Erythroblast (primary cell): ENCODE measurements at regions not wholly inside any gene's neighbourhood (a gene's known extent, or its start where the extent isn't known, plus 50 kb on each side); places are given as distances from the start of the nearest gene placed in this dataset.
"Not testable (repeated sequence)": the region's sequence is repeated elsewhere in the genome, so short reads cannot be mapped to it uniquely, and the experiment has no call there.

Source experiments
- DNase-seq, 2 experiments: peaks; one replicate each; lab custom pipeline; 2025; lab: John Stamatoyannopoulos, UW
- GATA1 ChIP-seq: IDR thresholded peaks from 2 replicates; pipeline ENCODE4 v1.6.1; 2011; ENCODE audit warnings: low read depth, mild to moderate bottlenecking, control low read depth, low read length, moderate library complexity
- POLR2A ChIP-seq: IDR thresholded peaks from 2 replicates; pipeline ENCODE4 v1.6.1; 2011; ENCODE audit warnings: mild to moderate bottlenecking, low read length

DNA sequence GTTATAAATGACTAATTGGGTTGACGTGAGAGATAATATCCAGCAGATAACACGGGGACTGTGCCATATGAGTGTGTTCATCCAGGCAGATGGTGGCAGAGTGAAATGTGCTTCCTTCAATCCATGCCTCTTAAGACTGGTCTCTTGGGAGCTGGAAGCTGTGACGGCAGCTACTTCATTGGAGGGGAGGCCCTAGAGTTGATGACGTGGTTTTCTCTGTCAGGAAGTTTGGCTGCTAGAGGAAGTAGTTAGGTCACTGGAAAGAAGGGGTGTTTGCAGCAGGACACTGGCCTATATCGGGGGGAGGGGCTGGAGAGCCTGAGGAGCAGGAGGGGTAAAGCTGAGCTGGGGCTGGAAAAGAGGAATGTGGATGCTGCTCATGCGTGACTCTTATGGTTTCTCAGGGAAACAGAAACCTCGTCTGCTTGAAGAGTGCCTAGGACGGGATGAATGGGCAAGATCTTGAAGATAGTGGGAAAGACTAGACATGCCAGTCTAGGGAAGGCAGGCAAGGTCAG is 3051.6 kb downstream of the RPIA start:
- not testable (repeated sequence) for DNase-seq

DNA sequence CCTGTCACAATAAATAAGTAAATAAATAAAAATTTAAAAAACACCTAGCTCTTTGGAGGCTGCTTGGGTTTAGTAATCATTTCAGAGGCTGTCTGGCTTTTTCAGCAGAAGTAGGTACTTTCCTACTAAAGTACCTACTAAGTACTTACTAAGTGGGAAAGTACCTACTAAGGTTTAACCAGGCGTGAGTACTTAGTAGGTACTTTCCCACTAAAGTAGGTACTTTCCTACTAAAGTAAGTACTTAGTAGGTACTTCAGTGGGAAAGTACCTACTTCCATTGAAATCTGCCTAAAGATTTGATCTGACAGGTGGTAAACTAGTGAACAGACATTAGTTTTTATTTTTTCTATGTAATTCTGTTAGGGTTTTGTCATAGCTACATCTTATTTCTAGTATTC is 3052.4 kb downstream of the RPIA start:
- DNase-seq, result not testable (repeated sequence)

DNA sequence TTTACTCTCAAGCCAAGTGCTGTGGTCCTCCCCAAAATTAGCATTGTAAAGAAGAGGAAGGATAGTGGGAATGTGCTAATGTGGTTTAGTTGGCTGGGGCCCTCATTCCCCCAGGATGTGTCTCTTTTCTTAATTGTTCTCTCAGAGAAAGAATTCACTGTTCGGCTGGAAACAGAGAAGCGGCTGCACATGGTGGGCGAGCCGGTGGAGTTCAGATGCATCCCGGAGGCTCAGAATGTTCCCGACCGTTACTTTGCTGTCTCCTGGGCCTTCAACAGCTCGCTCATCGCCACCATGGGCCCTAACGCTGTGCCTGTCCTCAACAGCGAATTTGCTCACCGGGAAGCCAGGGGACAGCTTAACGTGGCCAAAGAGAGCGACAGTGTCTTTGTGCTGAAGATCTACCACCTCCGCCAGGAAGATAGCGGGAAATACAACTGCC is 3053.2 kb downstream of the RPIA start:
- DNase-seq, result not testable (repeated sequence)

DNA sequence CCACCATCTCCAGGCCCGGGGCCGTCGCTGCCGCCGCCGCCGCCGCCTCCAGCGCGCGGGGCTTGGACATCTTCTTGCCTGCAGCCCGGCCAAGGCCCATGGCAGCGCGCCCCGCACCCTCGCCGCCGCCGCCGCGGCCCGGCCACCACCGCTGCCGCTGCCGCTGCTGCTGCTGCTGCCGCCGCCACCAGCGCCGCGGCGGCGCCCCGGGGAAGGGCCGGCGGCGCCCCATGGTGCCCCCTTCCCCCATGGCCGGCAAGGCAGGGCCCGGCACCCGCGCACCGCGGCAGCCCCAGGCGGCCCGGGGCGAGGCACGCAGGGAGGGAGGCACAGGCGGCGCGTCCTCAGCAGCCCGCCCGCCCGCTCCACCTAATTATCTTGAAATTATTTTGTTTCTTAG is 3057.4 kb downstream of the RPIA start:
- DNase-seq, result peak in 1 of 2 experiments; percentile 9
- TF ChIP-seq POLR2A (no peak), GATA1 (no peak)

DNA sequence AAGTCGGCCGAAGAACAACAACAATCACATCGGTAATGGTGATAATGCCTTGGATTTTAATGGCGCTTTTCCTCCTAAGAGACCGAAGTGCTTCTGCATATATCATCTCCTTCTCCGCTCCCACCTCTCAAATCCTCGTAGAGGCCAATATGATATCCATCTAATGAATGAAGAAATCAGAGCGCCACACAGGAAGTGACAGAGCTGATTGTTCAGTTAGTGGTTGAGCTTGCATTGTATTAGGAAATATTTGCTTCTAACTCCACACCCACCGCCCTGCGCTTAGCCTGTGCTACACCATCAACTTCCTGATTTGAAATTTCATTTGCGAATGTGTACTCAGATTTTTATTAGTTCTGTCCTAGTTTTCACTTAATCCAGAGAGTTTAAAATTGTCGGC is 3058.2 kb downstream of the RPIA start:
- not testable (repeated sequence) for DNase-seq

DNA sequence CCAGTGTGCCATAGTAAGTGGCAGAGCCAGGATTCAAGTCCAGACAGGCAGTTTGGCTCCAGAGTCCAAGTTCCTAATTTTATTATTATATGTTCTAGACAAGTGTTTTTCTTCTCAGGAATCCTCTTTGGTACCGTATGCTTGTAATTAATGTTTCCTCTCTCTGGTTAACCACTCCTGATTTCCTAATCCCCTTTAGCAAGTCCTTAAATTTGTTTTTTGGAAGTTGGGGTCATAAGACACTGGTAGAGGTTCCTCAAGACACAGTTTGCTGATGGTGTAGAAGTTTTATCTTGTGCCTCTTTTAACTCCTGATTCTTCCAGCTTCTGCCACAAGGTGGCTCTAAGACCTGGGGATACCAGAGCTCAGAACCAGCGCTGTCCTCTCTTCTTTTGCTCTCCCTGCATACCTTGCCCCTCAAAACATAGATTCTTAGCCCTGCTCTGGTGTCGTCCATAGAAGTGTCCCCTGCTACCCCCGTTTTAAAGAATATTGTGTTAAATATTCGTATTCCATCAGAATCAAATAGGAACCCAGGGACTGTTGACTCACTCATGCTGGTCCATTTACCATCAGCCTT is 3068.0 kb downstream of the RPIA start:
- not testable (repeated sequence) for DNase-seq

DNA sequence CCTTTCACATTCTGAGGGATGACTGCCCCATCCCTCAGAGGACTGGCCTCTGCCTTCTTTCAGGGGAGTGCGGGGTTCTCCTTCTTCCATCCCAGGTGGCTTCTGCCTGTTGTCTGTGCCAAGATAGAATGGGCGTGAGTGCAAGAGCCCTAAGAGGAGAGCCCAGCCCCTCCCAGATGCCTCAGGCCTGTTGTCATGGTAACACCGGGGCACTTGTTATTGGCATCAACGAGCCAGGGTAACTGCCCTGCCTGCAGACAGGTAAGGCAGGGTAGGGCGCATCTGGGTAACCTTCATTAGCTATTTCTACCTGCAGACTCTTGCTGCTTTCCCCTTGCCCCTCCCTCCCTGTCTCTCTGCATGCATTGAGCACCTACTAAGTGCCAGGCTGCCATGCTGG is 3069.2 kb downstream of the RPIA start:
- not testable (repeated sequence) for DNase-seq

DNA sequence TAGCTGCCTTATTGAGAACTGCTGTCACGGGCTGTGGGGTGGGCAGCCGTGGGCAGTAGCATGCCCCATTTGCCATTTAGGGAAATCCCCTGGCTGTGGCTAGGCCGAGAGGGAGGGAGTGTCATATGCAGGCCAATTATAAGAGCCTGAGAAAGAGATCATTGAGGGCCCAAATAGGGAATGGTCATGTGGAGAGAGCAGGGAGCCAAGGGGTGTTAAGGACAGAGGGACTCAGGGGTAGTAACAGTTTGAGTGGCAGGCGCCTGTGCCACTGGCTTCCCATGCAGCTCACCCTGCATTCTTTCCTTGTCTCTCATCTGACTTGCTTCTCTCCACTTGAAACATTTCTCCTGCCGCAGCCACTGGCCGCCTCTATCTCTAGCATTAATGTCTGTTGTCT is 3070.8 kb downstream of the RPIA start:
- DNase-seq, result not testable (repeated sequence)

DNA sequence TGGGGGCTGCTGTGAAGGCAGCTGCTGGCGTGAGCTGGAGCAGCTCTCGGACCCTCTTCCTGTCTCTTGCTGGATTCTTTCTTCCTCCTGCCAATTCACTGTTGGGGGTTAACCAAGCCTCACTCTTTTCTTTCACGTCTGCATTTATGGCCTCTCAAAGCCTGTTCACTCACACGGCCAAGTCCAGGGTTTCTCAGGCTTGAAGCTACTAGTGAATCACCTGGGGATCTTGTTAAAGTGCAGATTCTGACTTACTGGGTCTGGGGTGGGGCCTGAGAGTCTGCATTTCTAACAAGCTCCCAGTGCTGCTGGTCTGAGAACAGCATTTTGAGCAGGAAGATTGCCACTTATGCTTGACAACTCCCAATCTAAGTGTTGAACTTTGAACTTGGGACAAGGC is 3072.2 kb downstream of the RPIA start:
- DNase-seq, result not testable (repeated sequence)

DNA sequence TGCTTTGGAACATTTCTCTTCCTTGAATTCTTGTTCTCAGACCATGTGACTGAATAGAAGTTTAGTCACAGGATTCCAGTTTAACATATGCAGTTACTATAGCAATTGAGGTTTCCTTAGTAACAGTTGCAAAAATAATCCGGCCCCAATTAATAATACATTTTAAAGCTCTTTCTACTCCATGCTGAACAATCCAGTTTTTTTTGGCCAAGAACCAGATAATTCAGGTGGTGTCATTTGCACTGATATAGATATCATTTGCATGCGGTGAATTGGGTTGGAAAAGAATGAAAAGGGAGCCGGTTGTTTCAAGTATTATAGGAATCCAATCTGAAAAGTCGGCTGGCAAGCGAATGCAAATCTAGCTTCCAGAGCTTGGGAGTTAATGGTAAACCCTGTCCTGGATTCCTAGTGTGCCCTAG is 3073.1 kb downstream of the RPIA start:
- DNase-seq, result not testable (repeated sequence)

DNA sequence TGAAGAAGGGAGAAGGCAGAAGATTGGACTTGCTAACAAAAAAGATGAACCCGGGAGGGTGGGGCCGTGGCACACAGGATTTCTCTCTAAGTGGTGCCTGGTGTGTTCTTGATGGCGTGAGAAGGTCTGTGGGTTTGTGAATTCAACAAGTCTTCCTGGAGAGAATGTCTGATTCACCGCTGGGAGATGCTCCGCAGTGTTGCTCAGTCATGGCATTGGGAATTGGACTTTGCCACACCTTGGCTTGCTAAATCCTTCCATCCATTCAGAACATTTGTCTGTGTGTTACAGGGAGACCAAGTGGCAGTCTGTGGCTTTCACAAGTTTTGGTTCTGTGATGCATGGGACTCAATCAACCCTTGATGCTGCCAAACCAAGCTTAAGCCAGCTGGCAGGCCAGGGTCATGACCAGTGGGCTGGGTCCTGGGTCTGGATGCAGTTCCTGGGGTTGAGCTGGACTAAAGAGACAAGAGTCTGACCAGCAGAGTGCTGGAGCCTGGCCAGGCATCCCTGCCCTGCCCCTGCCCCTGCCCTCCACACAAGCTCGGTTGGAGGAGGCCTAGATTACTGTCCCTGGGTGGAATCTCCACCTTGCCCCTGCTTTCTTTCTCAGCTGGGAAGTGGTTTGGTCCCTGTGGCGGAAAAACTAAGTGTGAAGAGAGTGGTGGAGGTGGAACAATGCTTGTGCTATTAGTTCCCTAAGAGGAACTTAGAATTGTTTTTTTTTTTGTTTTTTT is 3073.7 kb downstream of the RPIA start:
- DNase-seq, result not testable (repeated sequence)

DNA sequence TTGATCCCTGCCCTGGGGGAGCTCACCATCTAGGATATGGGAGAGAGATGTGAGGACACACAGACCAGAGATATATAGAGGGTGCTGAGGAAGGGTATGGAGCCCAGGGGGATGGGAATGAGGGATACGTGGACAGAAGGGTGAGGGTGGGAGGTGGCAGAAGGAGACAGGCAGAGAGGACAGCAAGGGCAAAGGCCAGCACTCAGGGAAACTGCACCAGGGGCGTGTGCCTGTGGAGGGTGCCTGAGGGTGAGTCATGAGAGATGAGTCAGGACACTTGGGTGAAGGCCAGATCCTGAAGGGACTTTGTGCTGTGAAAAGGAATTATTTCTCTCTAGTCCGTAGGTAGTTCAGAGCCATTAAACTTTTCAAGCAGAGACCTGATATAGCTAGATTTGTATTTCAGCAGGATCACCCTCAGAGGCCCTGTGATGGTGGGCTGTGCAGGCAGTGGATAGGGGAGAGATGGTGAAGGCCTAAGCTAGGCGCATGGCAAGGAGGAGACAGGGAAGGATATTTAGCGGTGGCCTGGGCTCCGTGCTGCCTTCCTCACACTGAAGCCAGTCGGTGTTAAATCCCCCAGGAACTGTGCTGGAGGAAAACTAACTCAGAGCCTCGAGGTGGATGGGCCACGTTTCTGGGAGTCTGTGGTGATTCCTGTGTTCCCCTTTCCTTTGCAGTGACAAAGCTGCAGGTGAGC is 3075.0 kb downstream of the RPIA start:
- peak; percentile 18 to 74 for DNase-seq

DNA sequence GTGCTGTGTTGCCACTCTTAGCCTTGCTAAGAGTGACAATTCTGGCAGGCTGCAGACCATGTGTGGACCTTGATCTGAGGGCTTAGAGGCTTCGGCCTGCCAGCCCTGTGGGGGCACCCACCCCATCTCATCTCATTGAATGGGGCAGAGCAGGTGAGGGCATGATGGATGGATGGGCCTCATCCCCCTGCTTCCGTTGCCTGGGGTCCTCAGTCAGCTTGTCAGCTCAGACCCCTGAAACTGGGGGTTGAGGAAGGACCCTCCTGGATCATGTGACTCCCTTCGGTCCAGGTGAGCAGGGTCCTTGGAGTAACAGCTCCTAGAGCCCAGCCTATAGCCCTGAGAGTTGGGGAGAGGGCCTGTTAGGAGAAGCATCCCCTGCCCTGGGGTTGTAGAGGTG is 3076.8 kb downstream of the RPIA start:
- DNase-seq, result not testable (repeated sequence)

DNA sequence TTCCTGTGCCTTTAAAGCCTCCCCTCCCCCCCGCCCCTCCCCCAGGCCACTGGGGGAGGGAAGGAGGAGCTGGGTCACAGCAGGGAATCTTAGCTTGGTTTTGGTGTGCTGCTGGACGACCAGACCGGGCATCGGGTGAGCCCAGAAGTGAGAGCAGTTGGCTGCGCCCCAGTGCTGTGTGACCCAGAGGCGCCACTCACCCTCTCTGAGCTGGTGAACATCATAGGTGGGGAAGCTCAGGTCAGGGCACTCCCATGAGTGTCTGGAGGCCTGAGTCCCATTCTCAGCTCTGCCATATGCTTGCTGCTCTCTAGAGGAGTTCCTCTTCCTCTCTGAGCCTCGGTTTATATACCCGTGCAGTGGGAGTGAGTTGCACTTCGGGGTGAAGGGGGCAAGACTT is 3077.5 kb downstream of the RPIA start:
- not testable (repeated sequence) for DNase-seq

DNA sequence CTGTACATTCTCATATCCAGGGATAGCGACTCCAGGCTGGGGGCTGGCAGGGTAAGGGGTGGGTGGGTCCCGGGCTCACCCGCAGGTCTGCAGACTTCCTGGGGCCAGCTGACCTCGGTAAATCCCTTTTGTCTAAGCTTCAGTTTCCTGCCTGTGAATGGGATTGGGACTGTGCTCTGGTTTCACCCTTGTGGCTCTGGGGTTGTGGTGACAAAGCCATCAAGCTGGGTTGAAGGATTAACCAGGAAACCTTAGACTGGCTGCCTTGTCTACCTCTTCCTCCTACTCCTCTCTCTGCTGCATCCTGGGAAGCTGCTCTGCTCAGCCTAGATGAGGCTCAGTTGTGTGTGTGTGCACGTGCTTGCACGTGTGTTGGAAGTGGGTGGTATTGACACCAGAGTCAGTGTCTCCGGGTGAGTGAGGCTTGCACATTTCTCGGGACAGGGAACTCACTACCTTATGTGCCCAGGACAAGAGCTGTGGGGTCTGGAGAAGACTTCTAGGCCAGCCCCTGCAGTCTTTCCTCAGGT is 3078.6 kb downstream of the RPIA start:
- not testable (repeated sequence) for DNase-seq

DNA sequence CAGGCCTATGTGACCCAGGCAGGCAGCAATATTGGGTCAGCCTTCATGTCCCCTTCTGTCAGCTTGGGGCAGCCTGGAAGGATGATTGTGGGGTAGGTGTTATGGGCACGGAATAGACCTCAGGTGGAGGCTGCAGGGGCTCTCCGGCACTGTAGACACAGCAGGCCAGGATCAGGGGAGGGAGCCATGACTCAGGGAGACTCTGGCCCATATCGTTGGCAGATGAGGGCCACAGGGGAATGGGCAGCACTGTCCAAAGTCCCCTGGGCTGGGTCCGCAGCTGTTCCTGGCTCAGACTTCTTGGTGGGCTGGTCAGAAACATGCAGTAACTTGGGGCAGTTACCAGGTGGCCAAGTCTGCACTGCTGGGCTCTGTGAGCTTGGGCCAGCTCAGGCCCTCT is 3080.1 kb downstream of the RPIA start:
- DNase-seq, result not testable (repeated sequence)

DNA sequence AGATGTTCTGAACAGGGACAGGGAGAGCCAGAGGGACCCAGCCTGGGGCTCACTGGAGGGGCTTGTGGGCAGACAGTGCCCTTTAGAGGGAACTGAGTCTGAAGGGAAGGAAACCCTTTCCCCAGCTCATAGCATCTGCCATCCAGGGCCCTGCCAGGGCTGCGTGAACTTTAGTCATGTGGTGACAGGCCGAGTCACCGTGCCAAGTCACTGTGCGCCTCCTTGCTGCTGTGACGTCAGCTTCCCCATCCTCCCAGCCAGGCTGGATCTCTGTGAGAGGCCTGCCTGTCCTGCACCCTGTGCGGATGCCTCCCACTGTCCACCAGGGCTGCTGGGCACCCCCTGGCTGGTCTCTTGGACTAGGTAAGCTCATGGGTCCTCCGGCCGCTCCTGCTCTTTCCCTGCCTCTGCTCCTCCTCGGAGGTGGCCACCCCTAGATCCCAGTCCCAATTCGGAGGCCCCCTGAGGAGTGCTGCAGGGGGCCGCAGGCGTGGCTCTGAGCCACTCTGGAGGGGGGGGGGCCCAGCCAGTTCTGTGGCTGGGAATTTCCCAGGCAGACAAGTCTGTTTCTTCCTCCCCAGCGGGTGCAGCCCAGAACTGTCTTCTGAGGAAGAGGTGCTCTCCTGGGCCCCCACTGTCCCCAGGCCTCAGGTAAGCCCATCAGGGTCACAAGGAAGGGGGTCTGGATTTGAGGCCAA is 3080.9 kb downstream of the RPIA start:
- DNase-seq, result peak in 1 of 2 experiments; percentile 36

DNA sequence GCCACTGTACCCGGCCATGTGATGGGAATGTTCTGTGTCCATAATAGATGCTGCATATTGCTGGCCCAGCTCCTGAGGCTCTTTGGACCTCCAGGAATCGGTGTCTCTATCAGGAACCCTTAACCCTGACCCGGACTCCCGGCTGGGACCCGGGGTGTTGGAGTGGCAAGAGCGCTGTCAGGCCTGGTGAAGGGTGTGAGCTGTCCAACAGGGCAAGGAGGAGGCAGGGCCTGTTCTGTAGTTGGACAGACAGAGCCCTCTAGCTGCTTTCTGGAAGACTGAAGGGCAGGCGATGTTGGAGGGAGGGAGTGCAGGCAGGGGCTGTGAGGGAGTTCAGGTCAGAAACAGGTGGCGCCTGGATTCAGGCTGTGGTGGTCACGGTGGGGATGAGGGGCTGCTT is 3082.3 kb downstream of the RPIA start:
- not testable (repeated sequence) for DNase-seq

DNA sequence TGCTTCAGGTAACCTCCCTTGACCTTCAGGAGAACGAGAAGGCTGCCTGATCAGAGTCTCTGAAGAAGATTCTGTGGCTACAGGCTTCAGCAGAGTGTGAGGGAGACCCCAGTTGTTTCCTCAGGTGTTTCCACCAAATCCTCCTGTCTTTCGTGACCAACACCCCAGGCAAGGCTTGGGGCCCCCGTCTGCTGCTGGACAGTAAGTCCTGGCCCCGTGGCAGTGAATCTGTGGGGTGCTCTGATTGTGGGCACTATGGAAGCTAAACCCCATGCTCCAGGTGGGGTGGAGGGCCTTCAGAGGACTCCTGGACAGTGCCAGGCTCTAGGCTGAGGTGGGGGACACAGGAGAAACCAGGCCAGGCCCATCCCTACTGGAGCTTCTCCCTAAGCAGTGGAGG is 3083.7 kb downstream of the RPIA start:
- DNase-seq, result not testable (repeated sequence)

DNA sequence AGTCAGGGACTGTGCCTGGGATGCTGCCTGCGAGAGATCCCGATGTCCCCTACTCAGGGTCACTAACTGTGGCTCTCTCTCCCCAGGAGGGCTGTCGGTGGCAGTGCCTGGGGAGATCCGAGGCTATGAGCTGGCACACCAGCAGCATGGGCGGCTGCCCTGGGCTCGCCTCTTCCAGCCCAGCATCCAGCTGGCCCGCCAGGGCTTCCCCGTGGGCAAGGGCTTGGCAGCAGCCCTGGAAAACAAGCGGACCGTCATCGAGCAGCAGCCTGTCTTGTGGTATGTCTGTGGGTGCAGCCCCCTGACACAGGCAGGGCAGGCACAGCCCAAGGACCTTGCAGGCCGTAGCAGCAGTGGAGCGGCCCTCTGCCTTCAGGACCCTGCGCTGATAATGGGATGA is 3088.9 kb downstream of the RPIA start:
- not testable (repeated sequence) for DNase-seq

DNA sequence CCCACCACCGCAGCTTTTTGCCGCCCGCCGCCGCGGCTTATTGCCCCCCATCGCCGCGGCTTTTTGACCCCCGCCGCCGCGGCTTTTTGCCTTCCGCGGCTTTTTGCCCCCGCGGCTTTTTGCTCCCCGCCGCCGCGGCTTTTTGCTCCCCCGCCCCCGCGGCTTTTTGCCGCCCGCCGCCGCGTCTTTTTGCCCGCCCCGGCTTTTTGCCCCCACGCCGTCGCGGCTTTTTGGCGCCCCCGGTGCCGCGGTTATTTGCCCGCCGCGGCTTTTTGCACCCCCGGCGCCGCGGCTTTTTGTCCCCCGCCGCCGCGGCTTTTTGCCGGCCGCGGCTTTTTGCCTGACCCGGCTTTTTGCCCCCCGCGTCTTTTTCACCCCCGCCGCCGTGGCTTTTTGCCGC is 3061.8 kb upstream of the TEKT4 start:
- not testable (repeated sequence) for DNase-seq
